ENCODE measurements at regions not wholly inside any gene's neighbourhood (a gene's known extent, or its start where the extent isn't known, plus 50 kb on each side); places are given as distances from the start of the nearest gene placed in this dataset.

GRCh38 chr9:107792596-107792995, 303.0 kb upstream of the KLF4 start:
- H3K9me3 ChIP-seq (replicated peaks; ENCODE audit: control insufficient read depth, insufficient read depth, low read length), result no peaks in the 10 kb centered on the region
- H3K27me3 ChIP-seq (ENCODE audit: control insufficient read depth in 2 of 2, insufficient read depth in 2 of 2, low read length in 2 of 2), result peaks cover 0 to 3% of the 10 kb centered on the region in 2 experiments
- ChIA-PET CTCF (no interaction called here), POLR2A (no interaction called here)
- TF ChIP-seq GATA2 (IDR thresholded peaks at IDR 0.05; ENCODE audit: insufficient read depth, insufficient read length, low read depth, low read length), result no peak
- TF ChIP-seq MYC (IDR thresholded peaks at IDR 0.05; ENCODE audit: low read depth, low read length), result no peak
- TF ChIP-seq EZH2 (IDR thresholded peaks at IDR 0.05; ENCODE audit: borderline replicate concordance, low read depth, low read length, severe bottlenecking), result no peak
- no peak for TF ChIP-seq JUN (IDR thresholded peaks at IDR 0.05; ENCODE audit: borderline replicate concordance, insufficient read depth, insufficient read length, low read depth)
- TF ChIP-seq POLR2A (IDR thresholded peaks at IDR 0.05; ENCODE audit: low read depth, low read length), result no peak
- TF ChIP-seq, protein P1, sequence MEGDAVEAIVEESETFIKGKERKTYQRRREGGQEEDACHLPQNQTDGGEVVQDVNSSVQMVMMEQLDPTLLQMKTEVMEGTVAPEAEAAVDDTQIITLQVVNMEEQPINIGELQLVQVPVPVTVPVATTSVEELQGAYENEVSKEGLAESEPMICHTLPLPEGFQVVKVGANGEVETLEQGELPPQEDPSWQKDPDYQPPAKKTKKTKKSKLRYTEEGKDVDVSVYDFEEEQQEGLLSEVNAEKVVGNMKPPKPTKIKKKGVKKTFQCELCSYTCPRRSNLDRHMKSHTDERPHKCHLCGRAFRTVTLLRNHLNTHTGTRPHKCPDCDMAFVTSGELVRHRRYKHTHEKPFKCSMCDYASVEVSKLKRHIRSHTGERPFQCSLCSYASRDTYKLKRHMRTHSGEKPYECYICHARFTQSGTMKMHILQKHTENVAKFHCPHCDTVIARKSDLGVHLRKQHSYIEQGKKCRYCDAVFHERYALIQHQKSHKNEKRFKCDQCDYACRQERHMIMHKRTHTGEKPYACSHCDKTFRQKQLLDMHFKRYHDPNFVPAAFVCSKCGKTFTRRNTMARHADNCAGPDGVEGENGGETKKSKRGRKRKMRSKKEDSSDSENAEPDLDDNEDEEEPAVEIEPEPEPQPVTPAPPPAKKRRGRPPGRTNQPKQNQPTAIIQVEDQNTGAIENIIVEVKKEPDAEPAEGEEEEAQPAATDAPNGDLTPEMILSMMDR (IDR thresholded peaks at IDR 0.05; ENCODE audit: extremely low read depth in 1 of 2, insufficient read depth in 1 of 2, low read depth in 1 of 2, low read length in 2 of 2), result no peak
- TF ChIP-seq, protein P2, sequence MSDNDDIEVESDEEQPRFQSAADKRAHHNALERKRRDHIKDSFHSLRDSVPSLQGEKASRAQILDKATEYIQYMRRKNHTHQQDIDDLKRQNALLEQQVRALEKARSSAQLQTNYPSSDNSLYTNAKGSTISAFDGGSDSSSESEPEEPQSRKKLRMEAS (IDR thresholded peaks at IDR 0.05; ENCODE audit: insufficient read depth, insufficient read length), result no peak
- no peak for TF ChIP-seq POLR2AphosphoS5 (IDR thresholded peaks at IDR 0.05; ENCODE audit: insufficient read depth, low read depth, low read length)
- intact Hi-C loops (cut with micrococcal nuclease) (no loop called here), dilution Hi-C loops (cut with MboI; ENCODE audit: extremely low pct_ligation_motif_present, low sequenced_read_pairs) (no loop called here)
- H3K4me1 ChIP-seq (ENCODE audit: control insufficient read depth, extremely low read depth, insufficient read depth, low read length), result no peaks in the 10 kb centered on the region
- BruUV-seq (replicated peaks), result no TSS peak
- H3K9me1 ChIP-seq (replicated peaks; ENCODE audit: control insufficient read depth, extremely low read depth, insufficient read depth, low read length), result no peaks in the 10 kb centered on the region
- no peak overlapping the region for H3K4me2 ChIP-seq (ENCODE audit: insufficient read depth, low read length)
- no peak overlapping the region for H2AFZ ChIP-seq (ENCODE audit: low read depth, low read length)
- H3K27ac ChIP-seq (ENCODE audit: insufficient read depth, low read depth, low read length), result no peak overlapping the region
- H3K36me3 ChIP-seq (ENCODE audit: control insufficient read depth in 2 of 2, extremely low read depth in 1 of 2, insufficient read depth in 2 of 2, low read length in 2 of 2), result no peaks in the 10 kb centered on the region
- no peaks in the 10 kb centered on the region for H3K79me2 ChIP-seq (ENCODE audit: control insufficient read depth, insufficient read depth, low read length)
- H4K20me1 ChIP-seq (replicated peaks; ENCODE audit: control insufficient read depth, extremely low read depth, insufficient read depth, low read length), result no peaks in the 10 kb centered on the region
- DNase-seq (ENCODE audit: low read depth, low spot score) (no peak), FAIRE-seq (no peak)
- H3K4me3 ChIP-seq (replicated peaks in 1 of 3; ENCODE audit: insufficient read depth in 1 of 3, low read depth in 1 of 3, low read length in 3 of 3), result no peak overlapping the region
- no peak overlapping the region for H3K9ac ChIP-seq (replicated peaks; ENCODE audit: extremely low read depth, insufficient read depth, low read length)

Data from endothelial cell of umbilical vein (primary cell).